Smooth muscle cell (in vitro differentiated cells): ENCODE measurements at regions not wholly inside any gene's neighbourhood (a gene's known extent, or its start where the extent isn't known, plus 50 kb on each side); places are given as distances from the start of the nearest gene placed in this dataset.

Experiments used
- DNase-seq: peaks from one replicate; lab custom pipeline; 2025; ENCODE audit not compliant: unreplicated experiment; lab: John Stamatoyannopoulos, UW
- H2AFZ ChIP-seq: fragments of 200-600 bp; sonication (generic); 2 replicates; pipeline ENCODE4 v1.6.0; 2016; ENCODE audit warnings: antibody characterized with exemption, low read depth, mild to moderate bottlenecking
- H3F3A ChIP-seq: fragments of 200-600 bp; sonication (generic); 2 replicates; pipeline ENCODE4 v1.6.0; 2017; ENCODE audit warnings: antibody characterized with exemption, low read depth
- H3K27ac ChIP-seq: fragments of 200-600 bp; sonication (generic); 2 replicates; pipeline ENCODE4 v1.5.1; 2016; ENCODE audit warnings: low read depth, mild to moderate bottlenecking
- H3K27me3 ChIP-seq: fragments of 200-600 bp; sonication (generic); 2 replicates; pipeline ENCODE4 v1.6.1; 2016; ENCODE audit warnings: low read depth, mild to moderate bottlenecking
- H3K36me3 ChIP-seq: fragments of 200-600 bp; sonication (generic); 2 replicates; pipeline ENCODE4 v1.5.1; 2016; ENCODE audit warnings: low read depth
- H3K4me1 ChIP-seq: fragments of 200-600 bp; sonication (generic); 2 replicates; pipeline ENCODE4 v1.5.1; 2016; ENCODE audit warnings: low read depth
- H3K4me2 ChIP-seq: fragments of 200-600 bp; sonication (generic); 2 replicates; pipeline ENCODE4 v1.6.0; 2016; ENCODE audit warnings: mild to moderate bottlenecking
- H3K4me3 ChIP-seq: fragments of 200-600 bp; sonication (generic); 2 replicates; pipeline ENCODE4 v1.5.1; 2016; ENCODE audit warnings: mild to moderate bottlenecking
- H3K79me2 ChIP-seq: fragments of 200-600 bp; sonication (generic); 2 replicates; pipeline ENCODE4 v1.6.0; 2016; ENCODE audit warnings: low read depth, mild to moderate bottlenecking
- H3K9ac ChIP-seq: fragments of 200-600 bp; sonication (generic); 2 replicates; pipeline ENCODE4 v1.6.0; 2016; ENCODE audit warnings: low read depth
- H3K9me3 ChIP-seq: fragments of 200-600 bp; sonication (generic); replicated peaks from 2 replicates; pipeline ENCODE4 v1.5.1; 2016; ENCODE audit warnings: low read depth
- H4K20me1 ChIP-seq: fragments of 200-600 bp; sonication (generic); 2 replicates; pipeline ENCODE4 v1.6.0; 2016; ENCODE audit warnings: low read depth
- CTCF ChIP-seq: fragments of 200-600 bp; sonication (generic); IDR thresholded peaks from 2 replicates; pipeline ENCODE4 v1.5.1; 2017; ENCODE audit warnings: borderline replicate concordance, mild to moderate bottlenecking, antibody characterized with exemption; ENCODE audit not compliant: insufficient read depth, poor library complexity, severe bottlenecking
- WGBS: methylation state at CpG from one replicate; pipeline ENCODE4 v1.1.7; 2016; ENCODE audit warnings: low lambda C conversion rate; 5-methylcytosine and 5-hydroxymethylcytosine counted together

GRCh38 chr2:184206045-184206444 is 392.3 kb upstream of the ZNF804A start:
- TF ChIP-seq CTCF: no peak
- no peak overlapping the region for H3K4me2 ChIP-seq
- no peaks in the 10 kb centered on the region for H3K36me3 ChIP-seq
- H3K79me2 ChIP-seq: no peaks in the 10 kb centered on the region
- no peak for DNase-seq
- H3K9ac ChIP-seq: no peak overlapping the region
- no peak overlapping the region for H2AFZ ChIP-seq
- H3K9me3 ChIP-seq: no peaks in the 10 kb centered on the region
- no peaks in the 10 kb centered on the region for H3K27me3 ChIP-seq
- WGBS: 98% methylated on average over 2 of the region's 2 CpGs
- no peaks in the 10 kb centered on the region for H3K4me1 ChIP-seq
- H4K20me1 ChIP-seq: no peaks in the 10 kb centered on the region
- no peaks in the 10 kb centered on the region for H3F3A ChIP-seq
- H3K4me3 ChIP-seq: no peak overlapping the region
- H3K27ac ChIP-seq: no peak overlapping the region

GRCh38 chr2:184210329-184210728 is 388.0 kb upstream of the ZNF804A start:
- no peaks in the 10 kb centered on the region for H4K20me1 ChIP-seq
- no peaks in the 10 kb centered on the region for H3F3A ChIP-seq
- WGBS: 85% methylated on average over 3 of the region's 3 CpGs
- no peaks in the 10 kb centered on the region for H3K36me3 ChIP-seq
- no peak overlapping the region for H3K4me3 ChIP-seq
- TF ChIP-seq CTCF: no peak
- no peak overlapping the region for H3K27ac ChIP-seq
- no peaks in the 10 kb centered on the region for H3K9me3 ChIP-seq
- H3K27me3 ChIP-seq: no peaks in the 10 kb centered on the region
- H3K4me2 ChIP-seq: no peak overlapping the region
- DNase-seq: no peak
- H3K79me2 ChIP-seq: no peaks in the 10 kb centered on the region
- H3K4me1 ChIP-seq: no peaks in the 10 kb centered on the region
- no peak overlapping the region for H3K9ac ChIP-seq
- H2AFZ ChIP-seq: no peak overlapping the region

- Histone ChIP-seq H3K9ac (no peak overlapping the region), H3K4me1 (no peaks in the 10 kb centered on the region), H2AFZ (no peak overlapping the region), H3K79me2 (no peaks in the 10 kb centered on the region), H3K27ac (no peak overlapping the region), H3K36me3 (no peaks in the 10 kb centered on the region), H4K20me1 (no peaks in the 10 kb centered on the region), H3K4me2 (no peak overlapping the region), H3K27me3 (no peaks in the 10 kb centered on the region), H3F3A (no peaks in the 10 kb centered on the region), H3K9me3 (no peaks in the 10 kb centered on the region), H3K4me3 (no peak overlapping the region)
- no peak for DNase-seq
- TF ChIP-seq CTCF: no peak
- WGBS: 93% methylated on average over 1 of the region's 1 CpG
These were observed 382.6 kb upstream of the ZNF804A start for GRCh38 chr2:184215745-184216144.

GRCh38 chr2:184256611-184257010 is 341.7 kb upstream of the ZNF804A start:
- Histone ChIP-seq H3F3A (no peaks in the 10 kb centered on the region), H3K9ac (no peak overlapping the region), H3K27ac (no peak overlapping the region), H3K4me3 (no peak overlapping the region), H3K4me1 (no peaks in the 10 kb centered on the region), H2AFZ (no peak overlapping the region), H3K9me3 (no peaks in the 10 kb centered on the region), H3K27me3 (no peaks in the 10 kb centered on the region), H4K20me1 (no peaks in the 10 kb centered on the region), H3K36me3 (no peaks in the 10 kb centered on the region), H3K79me2 (no peaks in the 10 kb centered on the region), H3K4me2 (no peak overlapping the region)
- DNase-seq: no peak
- TF ChIP-seq CTCF: no peak
- WGBS: 94% methylated on average over 1 of the region's 1 CpG
